SK-N-MC (cell line): ENCODE measurements at regions not wholly inside any gene's neighbourhood (a gene's known extent, or its start where the extent isn't known, plus 50 kb on each side); places are given as distances from the start of the nearest gene placed in this dataset.

ENCODE experiments used
- EZH2 ChIP-seq: fragments of 200-600 bp; sonication (generic); IDR thresholded peaks from one replicate; pipeline ENCODE4 v1.6.1; 2017; ENCODE audit warnings: antibody characterized with exemption
- FOXP2 ChIP-seq: optimal IDR thresholded peaks from 2 replicates; pipeline ENCODE3; 2011; ENCODE audit warnings: mild to moderate bottlenecking, moderate library complexity; ENCODE audit not compliant: insufficient read depth; ENCODE audit errors: extremely low read length, control extremely low read depth
- POLR2AphosphoS5 ChIP-seq: IDR thresholded peaks from 2 replicates; pipeline ENCODE4 v1.6.1; 2012; ENCODE audit warnings: mild to moderate bottlenecking, low read depth, low read length, borderline replicate concordance

DNA sequence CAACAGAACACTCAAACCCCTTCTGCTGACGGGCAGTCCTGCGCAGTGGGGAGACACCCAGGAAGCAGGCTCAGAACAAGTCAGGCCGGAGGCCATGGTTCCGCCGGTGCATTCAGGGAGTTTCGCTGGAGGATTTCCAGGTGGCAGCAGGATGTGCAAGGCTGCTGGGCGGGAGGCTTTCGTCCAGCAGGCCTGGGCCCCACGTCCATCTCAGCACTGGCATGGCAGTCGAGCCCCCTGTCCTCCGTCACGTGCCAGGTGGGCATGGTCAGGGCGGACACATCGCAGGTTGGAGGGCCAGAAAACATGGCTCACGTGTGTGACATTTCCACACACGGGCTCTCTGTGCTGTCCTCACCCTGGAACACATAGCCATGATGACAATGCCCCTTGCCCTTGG, 299.9 kb upstream of the IRX2 start:
- TF ChIP-seq POLR2AphosphoS5 (no peak), EZH2 (no peak), FOXP2 (no peak)
